Vagina (tissue), 2 donors: ENCODE measurements at regions not wholly inside any gene's neighbourhood (a gene's known extent, or its start where the extent isn't known, plus 50 kb on each side); places are given as distances from the start of the nearest gene placed in this dataset.

Experiments used
- POLR2A ChIP-seq, 2 donors: fragments of 450-650 bp; IDR thresholded peaks; one replicate each; pipeline ENCODE4 v1.6.1; 2017; ENCODE audit warnings: antibody characterized with exemption in 2 of 2, mild to moderate bottlenecking in 2 of 2, moderate library complexity in 2 of 2
- POLR2AphosphoS5 ChIP-seq, 2 donors: sonication (generic); formaldehyde crosslinking; IDR thresholded peaks; one replicate each; pipeline ENCODE4 v1.9.0; 2017; ENCODE audit warnings: antibody characterized with exemption in 2 of 2, mild to moderate bottlenecking in 2 of 2, low read depth in 1 of 2; ENCODE audit not compliant: insufficient read depth in 1 of 2
- TF ChIP-seq, protein P1 (sequence below), 3 experiments: fragments of 450-650 bp in 2 of 3; fragments of 200-600 bp in 1 of 3; sonication (generic) in 1 of 3; IDR thresholded peaks; one replicate each; pipeline ENCODE4 v1.5.1; 2017 to 2019; ENCODE audit warnings: antibody characterized with exemption in 3 of 3, mild to moderate bottlenecking in 2 of 3, moderate library complexity in 2 of 3

DNA sequence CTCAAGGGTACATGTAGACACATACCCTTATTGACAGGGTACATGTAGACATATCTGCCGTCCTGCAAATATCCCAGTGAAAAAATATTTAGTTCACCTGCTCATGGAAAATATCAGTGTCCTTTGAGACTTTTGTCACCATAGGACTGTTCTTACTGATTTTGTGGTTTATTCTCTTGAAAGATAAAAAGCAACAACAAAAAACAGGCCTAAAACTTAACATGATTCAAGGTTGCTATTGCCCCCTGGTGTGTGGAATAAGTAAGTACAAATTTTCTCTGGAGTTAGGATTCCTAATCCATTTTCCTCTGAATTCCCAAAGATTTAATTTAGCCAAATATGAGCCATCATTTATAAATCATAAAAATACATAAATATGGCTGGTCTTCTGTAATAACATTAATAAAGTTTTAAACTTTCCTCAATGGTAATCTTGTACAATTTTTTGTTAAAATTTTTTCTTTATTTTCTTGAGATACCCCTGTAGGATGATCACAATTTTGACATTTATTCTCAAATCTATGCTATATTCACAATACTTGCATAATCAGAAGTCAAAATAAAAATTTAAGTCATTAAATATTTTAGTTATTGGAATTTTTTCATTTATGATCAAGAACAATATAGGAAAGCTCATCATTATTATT lies 741.4 kb upstream of the POT1 start:
- TF ChIP-seq, protein P1, sequence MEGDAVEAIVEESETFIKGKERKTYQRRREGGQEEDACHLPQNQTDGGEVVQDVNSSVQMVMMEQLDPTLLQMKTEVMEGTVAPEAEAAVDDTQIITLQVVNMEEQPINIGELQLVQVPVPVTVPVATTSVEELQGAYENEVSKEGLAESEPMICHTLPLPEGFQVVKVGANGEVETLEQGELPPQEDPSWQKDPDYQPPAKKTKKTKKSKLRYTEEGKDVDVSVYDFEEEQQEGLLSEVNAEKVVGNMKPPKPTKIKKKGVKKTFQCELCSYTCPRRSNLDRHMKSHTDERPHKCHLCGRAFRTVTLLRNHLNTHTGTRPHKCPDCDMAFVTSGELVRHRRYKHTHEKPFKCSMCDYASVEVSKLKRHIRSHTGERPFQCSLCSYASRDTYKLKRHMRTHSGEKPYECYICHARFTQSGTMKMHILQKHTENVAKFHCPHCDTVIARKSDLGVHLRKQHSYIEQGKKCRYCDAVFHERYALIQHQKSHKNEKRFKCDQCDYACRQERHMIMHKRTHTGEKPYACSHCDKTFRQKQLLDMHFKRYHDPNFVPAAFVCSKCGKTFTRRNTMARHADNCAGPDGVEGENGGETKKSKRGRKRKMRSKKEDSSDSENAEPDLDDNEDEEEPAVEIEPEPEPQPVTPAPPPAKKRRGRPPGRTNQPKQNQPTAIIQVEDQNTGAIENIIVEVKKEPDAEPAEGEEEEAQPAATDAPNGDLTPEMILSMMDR (IDR thresholded peaks at IDR 0.05): peak in 2 of 3 experiments; percentile 12 to 32
- TF ChIP-seq POLR2AphosphoS5 (IDR thresholded peaks at IDR 0.05; ENCODE audit: insufficient read depth in 1 of 2, low read depth in 1 of 2) (no peak), POLR2A (IDR thresholded peaks at IDR 0.05) (no peak)
